ENCODE measurements at regions not wholly inside any gene's neighbourhood (a gene's known extent, or its start where the extent isn't known, plus 50 kb on each side); places are given as distances from the start of the nearest gene placed in this dataset.

GRCh38 chr6:84615987-84616386 is 148.4 kb downstream of the TBX18 start:
- Histone ChIP-seq H3K27ac (ENCODE audit: control insufficient read depth, insufficient read depth, low read length) (no peak overlapping the region), H3K9me1 (ENCODE audit: control insufficient read depth, extremely low read depth, insufficient read depth, low read length) (no peaks in the 10 kb centered on the region), H4K20me1 (ENCODE audit: control insufficient read depth, extremely low read depth, insufficient read depth, low read length) (no peaks in the 10 kb centered on the region), H3K27me3 (ENCODE audit: control insufficient read depth, extremely low read depth, insufficient read depth, low read length) (no peaks in the 10 kb centered on the region), H3K36me3 (ENCODE audit: control insufficient read depth in 2 of 2, extremely low read depth in 1 of 2, insufficient read depth in 2 of 2, low read length in 2 of 2) (no peaks in the 10 kb centered on the region), H3K4me1 (ENCODE audit: control insufficient read depth, extremely low read depth, insufficient read depth, low read length) (no peaks in the 10 kb centered on the region), H3K79me2 (ENCODE audit: control insufficient read depth, insufficient read depth, low read length) (no peaks in the 10 kb centered on the region), H3K4me3 (ENCODE audit: control insufficient read depth in 2 of 3, extremely low read depth in 1 of 3, insufficient read depth in 2 of 3, low read depth in 1 of 3, low read length in 3 of 3) (no peak overlapping the region), H3K9ac (ENCODE audit: control insufficient read depth, extremely low read depth, insufficient read depth, low read length) (no peak overlapping the region), H2AFZ (ENCODE audit: control insufficient read depth, low read length) (no peak overlapping the region), H3K9me3 (ENCODE audit: control insufficient read depth, low read depth, low read length) (no peaks in the 10 kb centered on the region), H3K4me2 (ENCODE audit: control insufficient read depth, extremely low read depth, insufficient read depth, low read depth, low read length) (no peak overlapping the region)
- dilution Hi-C loops (cut with MboI; ENCODE audit: extremely low pct_ligation_motif_present, low sequenced_read_pairs): no loop called here
- DNase-seq (ENCODE audit: low read depth, low spot score): no peak
- TF ChIP-seq CTCF (optimal IDR thresholded peaks at IDR 0.05 in 1 of 3, IDR thresholded peaks at IDR 0.05 in 1 of 3, conservative IDR thresholded peaks at IDR 0.05 in 1 of 3; ENCODE audit: extremely low read depth in 1 of 3, insufficient read depth in 2 of 3, low read length in 3 of 3) (no peak), EZH2 (IDR thresholded peaks at IDR 0.05; ENCODE audit: low read length) (no peak)
- no peak for FAIRE-seq

- Histone ChIP-seq H3K4me1 (ENCODE audit: control insufficient read depth, extremely low read depth, insufficient read depth, low read length) (no peaks in the 10 kb centered on the region), H3K36me3 (ENCODE audit: control insufficient read depth in 2 of 2, extremely low read depth in 1 of 2, insufficient read depth in 2 of 2, low read length in 2 of 2) (no peaks in the 10 kb centered on the region), H3K9me1 (ENCODE audit: control insufficient read depth, extremely low read depth, insufficient read depth, low read length) (no peaks in the 10 kb centered on the region), H3K4me3 (ENCODE audit: control insufficient read depth in 2 of 3, extremely low read depth in 1 of 3, insufficient read depth in 2 of 3, low read depth in 1 of 3, low read length in 3 of 3) (no peak overlapping the region), H3K9ac (ENCODE audit: control insufficient read depth, extremely low read depth, insufficient read depth, low read length) (no peak overlapping the region), H2AFZ (ENCODE audit: control insufficient read depth, low read length) (no peak overlapping the region), H3K79me2 (ENCODE audit: control insufficient read depth, insufficient read depth, low read length) (no peaks in the 10 kb centered on the region), H3K27me3 (ENCODE audit: control insufficient read depth, extremely low read depth, insufficient read depth, low read length) (no peaks in the 10 kb centered on the region), H3K4me2 (ENCODE audit: control insufficient read depth, extremely low read depth, insufficient read depth, low read depth, low read length) (no peak overlapping the region), H3K9me3 (ENCODE audit: control insufficient read depth, low read depth, low read length) (no peaks in the 10 kb centered on the region), H3K27ac (ENCODE audit: control insufficient read depth, insufficient read depth, low read length) (no peak overlapping the region), H4K20me1 (ENCODE audit: control insufficient read depth, extremely low read depth, insufficient read depth, low read length) (no peaks in the 10 kb centered on the region)
- FAIRE-seq (no peak), DNase-seq (ENCODE audit: low read depth, low spot score) (no peak)
- TF ChIP-seq CTCF (optimal IDR thresholded peaks at IDR 0.05 in 1 of 3, IDR thresholded peaks at IDR 0.05 in 1 of 3, conservative IDR thresholded peaks at IDR 0.05 in 1 of 3; ENCODE audit: extremely low read depth in 1 of 3, insufficient read depth in 2 of 3, low read length in 3 of 3) (no peak), EZH2 (IDR thresholded peaks at IDR 0.05; ENCODE audit: low read length) (no peak)
- dilution Hi-C loops (cut with MboI; ENCODE audit: extremely low pct_ligation_motif_present, low sequenced_read_pairs): no loop called here
Observed at GRCh38 chr6:84615113-84615850, 149.1 kb downstream of the TBX18 start.

Measured in keratinocyte (primary cell).